GM18508 (cell line): ENCODE measurements at regions not wholly inside any gene's neighbourhood (a gene's known extent, or its start where the extent isn't known, plus 50 kb on each side); places are given as distances from the start of the nearest gene placed in this dataset.

Source experiments
- ATAC-seq: cut with Tn5 transposase; IDR thresholded peaks from one replicate; pipeline ENCODE4 v1.9.1; 2021; ENCODE audit warnings: moderate number of reproducible peaks; ENCODE audit not compliant: insufficient read depth, unreplicated experiment

GRCh38 chr13:108360139-108360538, 90.6 kb downstream of the TNFSF13B start:
- no peak for ATAC-seq

- ATAC-seq = no peak
Observed at GRCh38 chr13:108361769-108362168, 92.3 kb downstream of the TNFSF13B start.

- ATAC-seq = no peak
Observed at GRCh38 chr13:108363666-108364065, 94.1 kb downstream of the TNFSF13B start.

GRCh38 chr13:108365255-108365654, 95.7 kb downstream of the TNFSF13B start:
- ATAC-seq = no peak

GRCh38 chr13:108368250-108368905, 98.9 kb downstream of the TNFSF13B start:
- ATAC-seq = no peak

GRCh38 chr13:108369412-108369811, 99.9 kb downstream of the TNFSF13B start:
- no peak for ATAC-seq

GRCh38 chr13:108375034-108375433, 105.5 kb downstream of the TNFSF13B start:
- ATAC-seq = no peak

GRCh38 chr13:108375772-108376171, 106.3 kb downstream of the TNFSF13B start:
- ATAC-seq = no peak

- ATAC-seq = no peak
Observed at GRCh38 chr13:108376308-108376707, 106.8 kb downstream of the TNFSF13B start.

GRCh38 chr13:108377646-108378206, 108.2 kb downstream of the TNFSF13B start:
- ATAC-seq = no peak

- no peak for ATAC-seq
Observed at GRCh38 chr13:108383667-108384066, 114.1 kb downstream of the TNFSF13B start.

- no peak for ATAC-seq
Observed at GRCh38 chr13:108387156-108387555, 117.6 kb downstream of the TNFSF13B start.

- no peak for ATAC-seq
Observed at GRCh38 chr13:108402850-108403249, 133.3 kb downstream of the TNFSF13B start.

GRCh38 chr13:108407495-108407894, 138.0 kb downstream of the TNFSF13B start:
- ATAC-seq = peak; percentile 59

- no peak for ATAC-seq
Observed at GRCh38 chr13:108408672-108409071, 139.2 kb downstream of the TNFSF13B start.

- no peak for ATAC-seq
Observed at GRCh38 chr13:108409730-108410129, 140.2 kb downstream of the TNFSF13B start.

GRCh38 chr13:108419768-108420167, 150.2 kb downstream of the TNFSF13B start:
- no peak for ATAC-seq

GRCh38 chr13:108425056-108425455, 155.5 kb downstream of the TNFSF13B start:
- ATAC-seq = no peak

GRCh38 chr13:108426893-108427292, 157.4 kb downstream of the TNFSF13B start:
- ATAC-seq = no peak

- no peak for ATAC-seq
Observed at GRCh38 chr13:108427355-108427754, 157.8 kb downstream of the TNFSF13B start.

- ATAC-seq = no peak
Observed at GRCh38 chr13:108428691-108429090, 159.2 kb downstream of the TNFSF13B start.
